HEK293T (cell line): ENCODE measurements at regions not wholly inside any gene's neighbourhood (a gene's known extent, or its start where the extent isn't known, plus 50 kb on each side); places are given as distances from the start of the nearest gene placed in this dataset.

ENCODE experiments used
- CTCF ChIA-PET: fragments of 350-600 bp; formaldehyde crosslinking; extraction: SDS; loops from one replicate; lab custom pipeline; 2021; ENCODE audit warnings: antibody characterized with exemption, inconsistent platforms; lab: Yijun Ruan, JAX
- POLR2A ChIA-PET: fragments of 350-600 bp; formaldehyde crosslinking; extraction: SDS; loops from one replicate; lab custom pipeline; 2020; ENCODE audit warnings: antibody characterized with exemption, inconsistent platforms; lab: Yijun Ruan, JAX
- DNase-seq: peaks from one replicate; pipeline ENCODE4 v3.0.0; 2012; ENCODE audit warnings: mixed read lengths; ENCODE audit errors: extremely low spot score
- ARNT ChIP-seq: fragments of 450-650 bp; IDR thresholded peaks from 2 replicates; pipeline ENCODE4 v1.6.1; 2017; ENCODE audit warnings: mild to moderate bottlenecking
- BHLHE40 ChIP-seq: fragments of 450-650 bp; IDR thresholded peaks from 2 replicates; pipeline ENCODE4 v1.6.1; 2016; ENCODE audit warnings: mild to moderate bottlenecking, moderate library complexity, borderline replicate concordance
- CTBP1 ChIP-seq: fragments of 450-650 bp; IDR thresholded peaks from 2 replicates; pipeline ENCODE4 v1.6.1; 2016; ENCODE audit warnings: borderline replicate concordance
- ELF4 ChIP-seq: fragments of 450-650 bp; IDR thresholded peaks from 2 replicates; pipeline ENCODE4 v1.6.1; 2017; ENCODE audit warnings: antibody characterized with exemption
- FOXA1 ChIP-seq: fragments of 450-650 bp; IDR thresholded peaks from 2 replicates; pipeline ENCODE4 v1.6.1; 2016; ENCODE audit warnings: mild to moderate bottlenecking
- FOXK2 ChIP-seq: fragments of 450-650 bp; IDR thresholded peaks from 2 replicates; pipeline ENCODE4 v1.6.1; 2016; ENCODE audit warnings: mild to moderate bottlenecking
- FOXM1 ChIP-seq: fragments of 450-650 bp; IDR thresholded peaks from 2 replicates; pipeline ENCODE4 v1.6.1; 2017; ENCODE audit warnings: mild to moderate bottlenecking, borderline replicate concordance
- HDGF ChIP-seq: fragments of 450-650 bp; IDR thresholded peaks from 2 replicates; pipeline ENCODE4 v1.6.1; 2017; ENCODE audit warnings: antibody characterized with exemption, borderline replicate concordance
- L3MBTL2 ChIP-seq: fragments of 450-650 bp; conservative IDR thresholded peaks from 2 replicates; pipeline ENCODE4 v1.6.1; 2016; ENCODE audit warnings: mild to moderate bottlenecking
- LEF1 ChIP-seq: fragments of 450-650 bp; IDR thresholded peaks from 2 replicates; pipeline ENCODE4 v1.6.1; 2017; ENCODE audit warnings: mild to moderate bottlenecking, borderline replicate concordance
- NFRKB ChIP-seq: fragments of 450-650 bp; IDR thresholded peaks from 2 replicates; pipeline ENCODE4 v1.6.1; 2016; ENCODE audit warnings: mild to moderate bottlenecking, moderate library complexity
- SP1 ChIP-seq: fragments of 450-650 bp; IDR thresholded peaks from 2 replicates; pipeline ENCODE4 v1.6.1; 2017
- SUZ12 ChIP-seq: fragments of 450-650 bp; IDR thresholded peaks from 2 replicates; pipeline ENCODE4 v1.6.1; 2016; ENCODE audit warnings: mild to moderate bottlenecking
- TARDBP ChIP-seq: fragments of 450-650 bp; IDR thresholded peaks from 2 replicates; pipeline ENCODE4 v1.6.1; 2016
- ZNF384 ChIP-seq: fragments of 450-650 bp; IDR thresholded peaks from 2 replicates; pipeline ENCODE4 v1.6.1; 2016
- TF ChIP-seq, protein P1 (sequence below): fragments of 450-650 bp; IDR thresholded peaks from 2 replicates; pipeline ENCODE4 v1.6.1; 2016

DNA sequence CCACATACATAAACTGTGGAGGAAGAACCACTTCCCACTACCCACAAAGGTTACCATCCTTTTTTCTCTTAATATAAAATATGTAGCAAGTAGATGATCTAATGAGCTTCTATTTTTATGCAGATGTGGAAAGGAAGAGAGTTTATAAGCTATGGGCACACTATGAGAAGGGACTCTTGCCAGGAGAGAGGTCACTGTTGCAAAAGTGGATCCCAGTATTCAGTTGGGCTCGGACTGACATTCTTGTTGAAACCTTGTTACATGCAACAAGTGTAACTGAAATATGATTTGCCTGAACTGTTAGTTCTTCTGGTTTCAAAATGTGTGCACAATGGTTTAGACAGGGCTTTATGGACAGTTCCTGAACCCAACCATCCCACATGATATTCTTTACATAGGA is 397.4 kb upstream of the PKN2 start:
- POLR2A ChIA-PET, result no interaction called here
- no peak for TF ChIP-seq FOXM1
- TF ChIP-seq TARDBP, result no peak
- TF ChIP-seq BHLHE40, result no peak
- no peak for TF ChIP-seq FOXA1
- TF ChIP-seq ARNT, result no peak
- TF ChIP-seq, protein P1, sequence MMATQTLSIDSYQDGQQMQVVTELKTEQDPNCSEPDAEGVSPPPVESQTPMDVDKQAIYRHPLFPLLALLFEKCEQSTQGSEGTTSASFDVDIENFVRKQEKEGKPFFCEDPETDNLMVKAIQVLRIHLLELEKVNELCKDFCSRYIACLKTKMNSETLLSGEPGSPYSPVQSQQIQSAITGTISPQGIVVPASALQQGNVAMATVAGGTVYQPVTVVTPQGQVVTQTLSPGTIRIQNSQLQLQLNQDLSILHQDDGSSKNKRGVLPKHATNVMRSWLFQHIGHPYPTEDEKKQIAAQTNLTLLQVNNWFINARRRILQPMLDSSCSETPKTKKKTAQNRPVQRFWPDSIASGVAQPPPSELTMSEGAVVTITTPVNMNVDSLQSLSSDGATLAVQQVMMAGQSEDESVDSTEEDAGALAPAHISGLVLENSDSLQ, result no peak
- no peak for TF ChIP-seq ZNF384
- no peak for TF ChIP-seq SP1
- no peak for TF ChIP-seq FOXK2
- TF ChIP-seq HDGF, result no peak
- TF ChIP-seq SUZ12, result no peak
- no peak for TF ChIP-seq CTBP1
- TF ChIP-seq L3MBTL2, result no peak
- no peak for TF ChIP-seq ELF4
- TF ChIP-seq LEF1, result no peak
- TF ChIP-seq NFRKB, result no peak
- CTCF ChIA-PET, result no interaction called here
- no peak for DNase-seq

DNA sequence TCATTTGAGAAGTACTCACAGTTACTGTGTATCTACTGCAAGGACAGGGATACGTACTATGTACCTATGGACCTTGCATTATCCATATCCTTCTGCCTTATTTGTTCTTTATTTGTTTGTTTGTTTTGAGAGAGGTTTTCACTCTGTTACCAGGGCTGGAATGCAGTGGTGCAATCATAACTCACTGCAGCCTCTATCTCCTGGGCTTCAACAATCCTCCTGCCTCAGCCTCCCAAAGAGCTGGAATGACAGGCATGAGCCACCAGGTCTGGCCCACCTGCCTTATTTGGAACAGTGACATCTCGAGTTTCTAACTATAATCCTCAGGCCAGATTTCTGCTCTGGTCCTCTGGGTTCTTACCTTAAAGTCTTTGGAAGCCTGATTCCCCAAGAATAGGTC is 395.5 kb upstream of the PKN2 start:
- POLR2A ChIA-PET, result no interaction called here
- DNase-seq, result no peak
- TF ChIP-seq SUZ12, result no peak
- TF ChIP-seq ZNF384, result no peak
- no peak for TF ChIP-seq CTBP1
- no peak for TF ChIP-seq TARDBP
- no peak for TF ChIP-seq SP1
- no peak for TF ChIP-seq ARNT
- no peak for TF ChIP-seq FOXM1
- no peak for TF ChIP-seq FOXK2
- no peak for TF ChIP-seq NFRKB
- TF ChIP-seq, protein P1, result no peak
- TF ChIP-seq FOXA1, result no peak
- TF ChIP-seq HDGF, result no peak
- no peak for TF ChIP-seq LEF1
- TF ChIP-seq L3MBTL2, result no peak
- no peak for TF ChIP-seq BHLHE40
- no peak for TF ChIP-seq ELF4
- CTCF ChIA-PET, result no interaction called here

DNA sequence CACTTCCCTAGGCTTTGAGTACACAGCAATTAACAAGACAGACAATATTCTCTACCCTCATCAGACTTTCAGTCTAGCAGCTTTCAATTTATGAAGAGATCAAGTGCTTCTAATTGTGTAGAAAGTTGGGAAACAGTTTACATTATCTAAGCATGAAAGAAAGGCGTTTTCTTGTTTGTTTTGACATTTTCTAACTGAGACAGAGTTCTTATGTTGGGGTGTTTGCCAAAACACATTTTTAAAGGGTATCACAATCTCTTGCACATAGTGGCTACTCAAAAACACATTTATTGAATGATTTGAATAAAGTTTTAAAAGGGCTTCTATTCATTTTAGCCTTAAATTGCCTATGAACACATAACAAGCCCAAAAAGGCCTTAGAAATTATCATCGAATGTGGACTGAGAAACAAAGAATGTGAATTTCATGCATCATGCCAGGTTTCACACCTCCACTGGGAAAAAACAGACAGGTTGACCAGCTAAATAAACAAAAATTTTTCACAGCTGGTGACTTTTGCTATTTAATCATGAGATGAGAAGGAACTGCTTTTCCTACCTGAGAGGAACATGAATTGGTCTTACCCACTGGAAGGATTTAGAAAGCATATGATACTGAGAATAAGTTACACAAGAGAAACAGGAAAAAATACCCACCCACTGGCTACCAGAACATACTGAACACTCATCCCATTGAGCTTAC is 394.5 kb upstream of the PKN2 start:
- DNase-seq, result no peak

DNA sequence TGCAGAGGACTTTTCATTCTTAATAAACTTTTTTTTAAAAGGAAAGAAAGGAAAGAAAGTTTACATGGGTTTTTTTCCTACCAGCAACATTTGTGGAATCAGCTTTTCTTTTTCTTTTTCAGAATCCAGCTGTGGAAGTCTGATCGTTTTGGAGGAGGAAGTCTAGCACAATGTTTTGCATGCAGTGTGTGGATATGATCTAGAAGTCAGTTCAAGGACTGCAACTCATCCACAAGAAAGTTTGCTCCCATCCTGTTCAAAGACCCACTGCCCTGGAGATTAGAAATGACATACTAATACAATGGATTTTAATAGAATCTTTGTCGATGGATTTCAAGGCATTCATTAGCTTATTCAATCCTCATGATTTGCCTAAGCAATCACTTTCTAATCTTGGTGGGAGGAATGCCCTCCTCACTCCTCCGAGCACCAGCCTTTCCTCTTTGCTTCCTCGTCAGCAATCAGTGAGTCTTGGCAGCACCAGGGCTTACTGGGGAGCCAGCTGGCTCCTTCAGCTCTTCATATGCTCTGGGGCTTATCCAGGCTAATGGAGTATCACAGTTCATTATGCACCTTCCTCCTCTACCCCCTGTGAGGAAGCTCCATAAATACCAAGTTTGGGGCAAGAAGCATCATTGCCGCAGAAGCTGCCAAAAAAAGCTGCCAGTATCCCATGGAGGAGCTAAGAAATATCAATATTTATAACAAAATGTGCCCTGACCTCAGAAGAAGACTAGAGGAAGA is 392.3 kb upstream of the PKN2 start:
- DNase-seq, result no peak
- TF ChIP-seq FOXK2 (no peak), ZNF384 (no peak), LEF1 (no peak), ARNT (no peak), ELF4 (no peak), HDGF (no peak), TARDBP (no peak), FOXM1 (no peak), CTBP1 (no peak), L3MBTL2 (no peak), BHLHE40 (no peak), FOXA1 (no peak), NFRKB (no peak), SP1 (no peak), SUZ12 (no peak)
- TF ChIP-seq, protein P1, result no peak
- ChIA-PET CTCF (no interaction called here), POLR2A (no interaction called here)

More for the DNA sequence above, 394.5 kb upstream of the PKN2 start:
- no peak for TF ChIP-seq NFRKB
- no peak for TF ChIP-seq FOXK2
- no peak for TF ChIP-seq FOXA1
- no peak for TF ChIP-seq HDGF
- no peak for TF ChIP-seq SUZ12
- TF ChIP-seq LEF1, result no peak
- no peak for TF ChIP-seq FOXM1
- no peak for TF ChIP-seq TARDBP
- TF ChIP-seq ARNT, result no peak
- TF ChIP-seq, protein P1, result no peak
- TF ChIP-seq SP1, result no peak
- TF ChIP-seq ZNF384, result no peak
- TF ChIP-seq L3MBTL2, result no peak
- no peak for TF ChIP-seq CTBP1
- TF ChIP-seq BHLHE40, result no peak
- no peak for TF ChIP-seq ELF4
- POLR2A ChIA-PET, result no interaction called here
- CTCF ChIA-PET, result no interaction called here
